GM19035 (cell line): ENCODE measurements at regions not wholly inside any gene's neighbourhood (a gene's known extent, or its start where the extent isn't known, plus 50 kb on each side); places are given as distances from the start of the nearest gene placed in this dataset.

Experiments
- ATAC-seq: cut with Tn5 transposase; IDR thresholded peaks from one replicate; pipeline ENCODE4 v1.9.1; 2021; ENCODE audit not compliant: unreplicated experiment

DNA sequence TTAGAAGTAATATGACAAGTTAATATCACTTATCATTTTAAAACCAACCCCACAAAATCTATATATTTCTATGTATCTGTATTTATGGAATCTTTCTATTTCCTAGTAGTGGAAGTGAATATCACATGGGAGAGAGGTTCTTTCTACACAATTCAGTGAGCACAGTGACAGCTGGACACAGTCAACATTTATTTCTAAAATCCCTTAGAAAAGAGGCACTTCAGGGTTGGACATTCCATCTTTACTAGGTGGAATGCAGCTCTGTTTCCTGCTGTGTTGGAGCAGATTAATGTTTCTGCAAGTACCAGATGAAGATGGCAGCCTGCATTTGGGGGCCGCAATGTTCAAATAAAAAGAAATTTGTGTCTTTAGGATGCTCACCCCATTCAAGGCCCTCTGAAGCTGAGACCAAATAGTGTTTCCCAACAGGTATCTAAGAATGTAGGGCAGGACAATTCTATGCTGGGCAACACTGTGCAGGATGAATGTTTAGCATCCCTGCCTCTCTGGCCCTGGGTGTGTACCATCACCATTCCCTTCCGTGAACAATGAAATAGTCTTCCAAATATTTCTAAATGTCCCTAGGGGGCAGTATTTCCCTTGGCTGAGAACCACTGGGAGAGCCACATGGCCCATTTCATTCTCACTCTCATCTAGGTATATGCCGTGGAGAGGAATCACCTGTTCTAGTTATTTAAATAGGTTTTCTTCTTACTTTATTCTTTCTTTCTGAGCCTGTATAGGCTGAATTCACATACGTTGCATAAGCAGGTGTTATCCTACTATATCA lies 394.8 kb downstream of the PRDM2 start:
- no peak for ATAC-seq

DNA sequence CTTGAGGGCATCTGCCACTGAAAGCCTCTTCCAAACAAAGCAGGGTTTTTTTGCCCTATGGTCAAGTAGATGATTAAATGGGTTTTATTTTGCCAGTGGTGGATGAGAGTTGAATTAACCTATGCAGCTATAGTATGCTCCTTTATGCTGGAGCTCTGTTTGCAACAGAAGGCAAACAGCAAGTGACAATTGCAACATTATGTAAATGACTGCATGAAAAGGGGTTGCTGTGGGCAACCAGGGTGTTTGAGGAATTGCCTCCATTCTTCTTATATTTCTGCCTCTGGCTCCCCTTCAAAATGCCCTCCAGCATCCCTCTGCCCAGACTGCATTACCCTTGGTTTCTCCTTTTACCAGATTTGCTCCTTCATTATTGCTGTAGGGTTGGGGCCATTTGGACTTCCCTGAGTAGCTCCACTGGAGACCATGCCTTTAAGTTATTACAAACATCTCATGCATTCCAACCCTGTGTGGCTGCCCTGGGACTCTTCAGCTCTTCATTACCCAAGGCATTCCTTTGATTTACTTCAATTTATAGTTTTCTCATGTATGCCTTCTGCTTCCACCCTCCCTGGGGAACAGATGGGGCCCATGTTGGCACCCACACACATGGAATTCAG lies 398.4 kb downstream of the PRDM2 start:
- ATAC-seq, result no peak

DNA sequence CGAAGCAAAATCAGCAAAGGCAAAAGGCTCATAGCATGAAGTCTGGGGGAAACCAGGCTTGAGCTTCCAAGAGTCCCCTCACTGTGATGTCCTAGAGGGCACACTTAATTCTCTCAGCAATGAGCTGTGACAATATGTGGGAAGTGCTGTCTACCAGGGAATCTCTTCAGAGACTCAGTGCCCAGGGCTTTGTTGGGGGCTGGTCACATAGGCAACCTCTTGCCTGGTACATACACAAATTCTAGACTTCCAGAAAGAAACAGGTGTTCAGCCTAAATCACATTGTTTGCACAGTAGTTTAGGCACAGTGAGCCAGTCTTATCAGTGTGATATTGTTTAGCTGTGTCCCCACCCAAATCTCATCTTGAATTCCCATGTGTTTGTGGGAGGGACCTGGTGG lies 400.5 kb downstream of the PRDM2 start:
- ATAC-seq, result no peak

DNA sequence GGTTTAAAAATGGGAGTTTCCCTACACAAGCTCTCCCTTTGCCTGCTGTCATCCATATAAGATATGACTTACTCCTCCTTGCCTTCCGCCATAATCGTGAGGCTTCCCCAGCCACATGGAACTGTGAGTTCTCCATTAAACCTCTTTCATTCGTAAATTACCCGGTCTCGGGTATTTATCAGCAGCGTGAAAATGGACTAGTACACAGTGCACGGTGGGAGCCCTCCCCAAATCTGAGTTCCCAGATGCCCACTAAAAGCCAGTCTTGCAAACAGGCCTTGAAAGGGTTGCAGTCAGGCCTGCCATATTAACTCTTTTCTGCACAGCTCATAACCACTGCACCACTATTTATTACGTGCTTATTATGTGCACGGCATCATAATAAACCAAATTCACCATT lies 400.9 kb downstream of the PRDM2 start:
- no peak for ATAC-seq

DNA sequence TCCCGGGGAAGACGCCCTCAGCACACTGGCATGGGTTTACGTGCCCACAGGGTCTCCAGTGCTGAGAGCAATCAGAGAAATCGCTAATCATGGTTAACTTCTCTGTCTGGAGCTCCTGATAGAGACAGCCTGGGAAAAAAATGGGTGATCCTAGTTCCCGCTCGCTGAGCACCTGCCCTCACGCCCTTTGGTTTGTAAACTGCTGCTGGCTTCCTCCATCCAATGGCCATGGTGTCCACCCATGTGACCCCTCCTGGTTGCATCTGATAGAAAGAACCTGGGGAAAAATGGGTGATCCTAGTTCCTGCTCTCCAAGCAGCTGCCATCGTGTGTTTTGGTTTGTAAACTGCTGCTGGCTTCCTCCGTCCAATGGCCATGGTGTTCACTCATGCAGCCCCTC lies 402.2 kb downstream of the PRDM2 start:
- ATAC-seq, result no peak

DNA sequence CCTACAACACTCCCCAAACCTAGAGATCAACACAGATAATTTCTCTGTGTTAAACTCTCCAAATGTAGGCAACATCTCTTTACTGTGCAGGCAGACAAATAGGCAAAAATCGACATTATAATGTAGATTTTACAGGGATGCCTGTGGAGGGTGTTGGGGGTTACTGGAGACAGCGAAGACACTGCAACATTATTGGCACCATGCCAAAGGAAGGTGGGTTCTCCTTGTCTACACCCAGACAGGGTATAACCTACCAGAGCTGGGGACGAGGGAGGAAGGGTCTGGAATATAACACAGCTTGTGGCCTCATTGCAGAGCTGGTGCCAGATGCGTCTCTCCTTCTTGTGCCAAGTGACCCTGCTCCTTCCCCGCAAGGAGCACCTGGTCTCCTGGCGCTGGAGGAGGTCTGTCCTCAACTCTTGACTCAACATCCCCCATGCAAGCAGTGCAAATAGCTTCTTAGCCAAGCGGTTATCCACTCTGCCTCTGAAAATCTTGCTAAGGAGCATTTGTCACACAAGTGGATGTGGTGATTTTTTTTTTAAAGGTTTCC lies 404.0 kb downstream of the PRDM2 start:
- no peak for ATAC-seq

DNA sequence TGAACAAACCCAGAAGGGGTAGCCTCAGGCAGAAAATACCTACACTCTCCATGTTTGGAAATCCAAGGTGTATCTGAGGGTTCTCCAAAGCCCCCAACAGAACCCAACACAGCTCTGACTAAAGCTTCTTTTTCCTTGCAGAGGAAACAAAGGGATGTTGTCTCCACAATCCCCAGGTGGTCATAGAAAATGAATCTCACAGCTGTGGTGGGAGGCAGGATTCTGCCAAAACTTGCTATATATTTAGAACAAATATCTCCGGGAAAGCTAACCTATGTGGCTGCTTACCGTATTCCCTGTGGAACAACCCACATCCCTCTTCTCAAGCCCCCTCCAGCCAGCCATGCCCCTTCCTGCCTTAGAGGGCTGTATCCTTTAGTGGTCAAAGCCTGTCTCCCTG lies 406.1 kb downstream of the PRDM2 start:
- ATAC-seq, result no peak

DNA sequence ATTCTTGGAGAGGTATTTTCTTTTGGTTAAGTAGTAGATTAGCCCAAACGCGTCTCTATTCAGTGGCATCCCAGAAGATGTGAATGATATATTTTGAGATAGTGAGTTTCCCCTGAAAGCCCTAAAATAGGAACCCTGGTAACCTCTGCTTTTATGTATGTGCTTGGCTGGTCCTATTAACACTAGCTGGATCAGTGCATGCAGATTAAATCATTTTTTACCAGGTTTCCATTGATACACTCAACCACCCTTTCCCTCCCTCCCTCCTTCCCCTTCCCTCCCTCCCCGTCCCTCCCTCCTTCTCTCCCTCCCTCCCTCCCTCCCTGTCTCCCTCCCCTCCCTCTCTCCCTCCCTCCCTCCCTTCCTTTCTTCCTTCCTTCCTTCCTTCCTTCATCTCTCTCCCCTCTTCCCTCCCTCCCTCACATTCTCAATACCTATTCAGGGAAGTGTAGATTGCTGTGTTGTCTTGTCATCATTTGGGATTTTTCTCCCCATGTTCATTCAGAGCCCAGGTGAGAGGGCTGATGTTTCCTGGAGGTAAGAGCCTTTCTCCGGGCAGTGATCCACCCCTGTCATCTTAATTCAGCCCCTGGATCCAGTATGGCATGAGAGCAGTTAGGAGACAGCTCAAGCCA lies 406.8 kb downstream of the PRDM2 start:
- ATAC-seq, result no peak

DNA sequence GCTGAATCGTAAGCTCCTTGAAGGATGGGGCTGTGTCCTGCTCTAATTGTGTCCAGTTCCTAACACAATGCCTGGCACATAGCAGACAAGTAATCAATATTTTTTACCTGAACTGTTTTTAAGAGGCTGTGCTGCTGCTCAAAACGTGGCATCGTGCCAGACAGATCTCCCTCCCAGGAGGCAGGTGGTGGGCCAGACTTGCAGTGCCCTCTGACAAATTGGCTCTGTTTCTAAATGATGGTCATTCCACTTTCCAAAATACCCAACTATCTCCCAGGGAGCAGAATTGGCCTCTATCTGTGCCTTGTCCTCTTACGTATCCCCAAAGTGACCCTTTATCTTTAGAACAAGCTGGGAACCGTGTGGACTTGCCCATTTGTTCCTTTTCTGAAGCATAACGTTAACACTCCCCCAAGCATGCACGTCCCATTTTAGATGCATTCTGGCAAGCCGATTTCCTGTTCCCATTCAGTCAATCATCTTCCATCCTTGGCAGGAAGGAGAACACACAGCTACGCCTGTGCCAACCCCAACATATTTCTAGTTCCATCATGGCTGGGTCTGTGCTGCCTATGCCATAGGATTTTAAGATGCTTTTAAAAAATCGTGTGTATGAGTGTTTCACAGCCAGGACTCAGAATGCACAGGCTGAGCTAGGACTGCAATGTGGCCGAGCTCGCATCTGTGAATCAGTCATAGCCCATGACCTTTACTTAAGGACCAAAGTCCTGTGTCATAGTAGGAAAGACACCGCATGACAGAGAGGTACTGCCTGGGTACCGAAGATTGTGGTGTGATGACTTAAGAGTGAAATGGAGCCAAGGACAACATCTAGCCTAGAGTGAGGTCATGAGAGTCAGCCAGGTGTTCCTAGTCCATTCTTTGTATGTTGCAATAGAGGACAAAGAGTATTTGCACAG lies 408.6 kb downstream of the PRDM2 start:
- no peak for ATAC-seq

DNA sequence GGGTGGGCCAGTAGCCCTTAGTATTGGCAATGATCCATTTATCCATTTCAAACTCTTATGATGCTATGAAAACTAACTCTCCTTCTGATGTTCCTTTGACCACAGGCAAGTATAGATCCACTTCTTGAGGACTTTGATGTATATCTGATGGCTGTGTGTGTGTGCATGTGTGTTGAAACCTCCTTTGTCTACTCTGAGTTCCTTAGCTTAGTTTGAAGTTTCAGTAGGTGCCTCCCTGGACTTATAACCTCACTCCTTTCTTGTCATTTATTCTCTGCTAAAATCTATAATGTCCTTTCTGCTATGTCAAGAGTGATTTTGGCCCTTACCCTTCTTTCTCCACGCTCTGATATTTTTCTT lies 409.3 kb downstream of the PRDM2 start:
- ATAC-seq, result no peak

DNA sequence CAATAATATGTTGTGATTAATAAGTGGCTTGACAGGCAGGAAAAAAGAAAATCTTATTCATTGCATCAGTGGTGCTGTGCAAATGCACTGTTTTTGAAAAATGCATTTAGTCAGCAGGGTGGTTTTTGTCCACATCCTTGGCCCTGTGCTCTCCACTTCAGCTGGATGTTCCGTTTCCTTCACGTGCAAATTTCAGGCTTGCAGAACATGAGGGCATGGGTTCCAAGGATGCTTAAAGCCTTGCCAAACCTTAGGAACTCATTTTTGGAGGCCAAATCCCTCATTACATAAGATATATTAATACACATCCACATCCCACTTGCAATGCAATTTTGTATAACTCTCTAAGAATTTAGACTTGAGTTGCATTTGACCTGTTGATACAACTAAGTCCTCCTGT lies 410.1 kb downstream of the PRDM2 start:
- ATAC-seq, result no peak

DNA sequence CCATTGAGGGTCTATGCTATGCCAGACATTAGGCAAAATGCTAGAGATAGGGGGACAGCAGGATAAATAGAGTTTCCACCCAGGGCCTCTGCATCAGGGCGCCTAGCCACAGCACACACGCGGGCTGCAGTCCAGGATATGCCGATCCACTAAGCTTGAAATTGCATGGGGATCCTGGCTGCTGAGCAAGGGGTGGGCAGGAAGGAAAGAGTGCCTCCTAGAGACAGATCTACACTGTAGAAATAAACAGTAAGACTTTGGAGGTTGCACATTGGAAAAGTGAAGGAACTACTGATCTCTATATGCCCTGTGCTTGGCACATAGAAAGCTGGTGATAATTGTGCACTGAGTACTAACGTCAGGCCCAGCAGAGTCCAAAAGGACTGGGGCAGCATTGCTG lies 411.1 kb downstream of the PRDM2 start:
- no peak for ATAC-seq

DNA sequence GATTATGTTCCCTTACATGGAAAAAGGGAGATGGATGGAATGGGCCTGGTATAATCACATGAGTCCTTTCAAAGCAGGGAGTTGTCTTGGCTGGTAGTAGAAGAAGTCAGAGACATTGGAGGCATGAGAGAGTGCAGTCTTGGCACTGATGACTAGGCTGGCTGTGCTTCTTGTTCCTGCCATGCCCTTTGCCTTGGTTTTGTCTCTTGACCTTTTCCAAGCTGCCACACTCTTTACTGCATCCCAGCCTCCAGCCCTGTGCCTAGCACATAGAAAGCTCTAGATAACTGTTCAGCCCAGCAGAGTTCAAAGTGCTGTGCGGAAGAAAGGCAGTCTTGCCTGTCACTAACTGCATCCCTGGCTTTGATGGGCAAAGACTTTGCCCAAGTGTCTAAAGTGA lies 412.6 kb downstream of the PRDM2 start:
- ATAC-seq, result no peak

DNA sequence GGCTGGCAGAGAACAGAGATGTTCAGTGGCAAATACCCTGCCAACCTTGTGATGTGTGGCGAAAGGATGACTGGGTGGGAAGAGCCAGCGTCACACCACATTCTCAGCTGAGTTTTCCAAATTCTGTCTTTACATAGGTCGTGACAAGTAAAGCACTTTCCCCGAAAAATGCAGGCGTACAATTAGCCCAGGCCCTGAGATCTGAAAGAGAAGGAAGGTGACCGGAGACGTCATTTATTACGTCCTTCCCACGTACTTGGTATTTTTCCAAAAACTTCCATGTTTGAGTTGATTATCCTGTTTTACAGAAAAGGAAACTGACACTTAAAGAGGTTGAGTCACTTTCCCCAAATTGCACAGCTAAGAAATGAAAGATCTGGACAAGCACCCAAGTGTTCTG lies 413.3 kb downstream of the PRDM2 start:
- no peak for ATAC-seq

DNA sequence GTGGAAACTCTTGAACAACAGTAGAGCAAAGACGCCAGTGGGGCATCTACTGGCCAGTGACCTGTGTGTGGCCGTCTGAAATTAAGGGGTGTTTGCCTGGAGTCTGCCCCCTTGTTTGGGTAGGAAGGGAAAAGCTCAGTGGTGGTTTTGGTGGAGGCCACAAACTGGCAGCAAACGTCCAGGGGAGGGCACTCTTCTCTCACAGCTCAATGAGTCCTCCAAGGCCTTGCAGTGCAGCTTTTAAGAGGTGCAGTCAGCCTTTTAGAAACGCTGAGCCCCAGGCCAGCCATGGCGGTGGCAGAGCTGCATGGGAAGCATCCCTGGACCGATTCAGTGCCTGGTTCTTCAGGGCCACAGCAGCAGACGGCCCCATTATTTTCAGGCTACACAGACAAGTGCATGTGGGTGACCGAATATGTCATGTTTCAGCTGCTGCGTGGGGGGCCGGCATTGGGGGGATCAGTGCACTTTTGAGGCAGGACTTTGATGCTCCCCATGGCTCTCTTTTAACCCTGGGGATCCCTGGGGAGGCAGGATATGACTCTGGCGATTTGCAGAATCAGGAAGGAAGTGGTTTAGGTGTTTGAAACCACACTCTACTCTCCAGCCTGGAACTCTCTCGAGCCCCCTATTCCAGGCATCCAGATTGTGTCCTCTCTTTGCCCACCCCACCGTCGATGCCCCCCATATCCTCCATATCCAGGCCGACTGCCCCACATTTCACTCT lies 414.0 kb downstream of the PRDM2 start:
- no peak for ATAC-seq

DNA sequence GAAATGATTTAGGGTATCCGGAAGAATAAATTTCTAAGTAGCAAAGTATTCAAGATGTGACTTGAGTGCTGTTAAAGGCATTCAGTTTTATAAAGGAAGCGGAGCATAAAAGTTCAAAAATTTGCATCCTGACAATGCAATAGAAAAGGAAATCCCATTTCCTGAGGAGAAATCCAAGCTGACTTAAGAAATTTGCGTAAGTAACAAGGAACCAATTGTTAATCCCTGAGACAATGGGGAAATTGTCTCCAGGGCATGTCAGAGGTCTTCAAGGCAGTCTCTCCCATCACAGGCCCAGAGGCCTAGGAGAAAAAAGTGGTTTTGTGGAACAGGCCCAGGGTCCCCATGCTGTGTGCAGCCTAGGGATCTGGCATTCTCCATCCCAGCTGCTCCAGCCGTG lies 416.0 kb downstream of the PRDM2 start:
- no peak for ATAC-seq

DNA sequence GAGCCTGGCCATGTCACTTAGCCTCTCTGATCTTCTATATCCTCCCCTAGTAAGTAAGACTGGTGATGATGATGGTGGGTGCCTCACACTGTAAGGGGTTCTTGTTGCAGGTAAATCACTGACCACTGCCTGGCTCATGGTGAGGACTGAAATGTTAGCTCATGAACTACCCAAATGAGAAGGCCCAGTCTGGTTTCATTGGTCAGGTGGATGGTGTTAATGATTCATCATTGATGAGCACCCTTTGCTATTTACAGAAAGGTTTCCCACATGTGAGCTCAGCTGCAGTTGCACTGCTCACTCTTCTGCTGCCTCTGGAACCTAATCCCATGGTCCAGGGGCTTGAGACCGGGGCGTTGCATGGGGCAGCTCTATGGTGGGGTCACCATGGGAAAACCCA lies 417.7 kb downstream of the PRDM2 start:
- ATAC-seq, result no peak

DNA sequence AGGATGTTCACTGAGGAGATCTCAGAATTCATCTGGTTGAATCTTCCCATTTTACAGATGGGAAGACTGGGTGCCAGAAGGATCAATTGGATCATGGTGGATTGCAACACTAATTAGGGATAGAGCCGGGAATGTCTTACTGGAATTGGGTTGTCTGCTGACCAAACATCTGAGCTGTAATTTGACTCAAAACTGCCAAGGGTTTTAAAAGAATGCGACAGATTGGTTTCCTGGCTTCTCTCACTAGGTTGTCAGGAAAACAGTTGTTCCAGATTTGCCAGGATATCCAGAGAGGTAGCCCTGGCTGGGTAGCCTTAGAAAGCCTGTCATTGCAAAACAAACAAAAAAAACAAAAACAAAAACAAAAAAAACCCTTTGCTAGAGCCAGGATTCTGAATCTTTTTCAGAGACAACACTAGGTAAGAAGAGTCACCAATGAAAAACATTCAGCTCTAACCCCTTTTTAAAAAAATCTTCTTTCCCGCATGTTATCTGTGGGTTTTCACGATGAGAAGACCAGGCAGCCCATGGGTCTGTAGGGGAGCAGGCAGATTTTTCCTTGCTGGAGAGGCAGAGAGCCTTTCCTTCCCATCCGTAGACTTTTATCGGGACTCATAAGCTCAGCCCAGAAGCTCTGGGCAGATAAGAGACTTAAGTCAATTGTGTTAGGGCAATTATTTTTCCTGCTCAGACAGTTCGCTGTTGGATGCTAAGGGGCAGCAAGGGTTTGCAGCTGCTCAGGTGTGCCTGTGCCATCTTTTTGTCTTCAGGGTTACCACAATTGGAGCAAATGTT lies 418.9 kb downstream of the PRDM2 start:
- no peak for ATAC-seq

DNA sequence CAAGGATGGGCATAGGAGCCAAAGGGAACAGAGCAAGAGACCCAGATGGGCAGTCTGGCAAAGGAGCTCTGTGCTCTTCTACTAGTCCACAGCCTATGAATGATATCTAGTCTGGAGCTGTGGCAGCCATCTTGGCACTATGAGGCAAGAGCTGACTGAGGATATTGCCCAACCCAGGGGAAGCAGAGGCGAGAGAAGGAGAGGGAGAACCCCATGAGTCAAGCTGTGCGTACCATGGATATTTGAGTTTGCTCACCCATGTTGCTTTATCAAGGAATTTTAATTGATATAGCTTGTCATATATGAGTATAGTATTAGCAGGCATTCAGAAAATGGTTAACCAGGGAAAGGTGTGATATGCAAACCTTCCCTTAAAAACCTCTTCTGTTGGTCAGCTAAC lies 420.9 kb downstream of the PRDM2 start:
- no peak for ATAC-seq

DNA sequence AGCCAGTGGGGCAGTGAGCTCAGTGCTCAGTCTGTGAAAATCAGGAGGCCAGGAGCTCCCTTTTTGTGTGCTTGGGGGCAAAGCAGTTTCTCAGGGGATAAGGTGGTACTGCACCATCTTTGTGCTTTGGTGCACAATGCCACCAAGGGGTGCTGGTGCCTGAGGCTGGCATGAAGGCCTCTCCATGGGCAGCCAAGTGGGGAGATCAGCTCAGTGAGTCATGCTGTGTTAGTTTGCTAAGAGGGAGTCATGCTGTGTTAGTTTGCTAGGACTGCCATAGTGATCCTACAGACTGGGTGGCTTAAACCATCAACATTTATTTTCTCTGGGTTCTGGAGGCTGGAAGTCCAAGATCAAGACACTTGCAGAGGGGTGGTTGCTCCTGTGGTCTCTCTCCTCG lies 428.1 kb downstream of the PRDM2 start:
- no peak for ATAC-seq
